ENCODE measurements at regions not wholly inside any gene's neighbourhood (a gene's known extent, or its start where the extent isn't known, plus 50 kb on each side); places are given as distances from the start of the nearest gene placed in this dataset.

DNA sequence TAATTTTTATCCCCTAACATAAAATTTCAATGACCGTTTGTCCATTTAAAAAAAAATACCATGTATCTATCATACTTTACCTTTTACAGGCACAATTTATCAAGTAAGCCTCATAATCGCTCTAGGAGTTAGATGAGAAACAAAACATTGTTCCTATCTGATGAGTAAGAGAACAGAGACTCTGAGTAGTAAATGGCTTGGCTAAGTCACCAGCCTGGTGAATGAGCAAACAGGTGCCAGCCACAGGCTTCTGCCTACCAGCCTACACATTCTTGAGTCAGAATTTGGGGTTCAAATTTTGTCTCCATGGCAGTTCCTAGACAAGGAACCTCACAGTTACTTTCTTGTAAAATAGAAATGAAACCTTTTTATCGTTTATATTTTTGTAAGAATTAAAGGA, 235.4 kb downstream of the HGF start:
- ChIA-PET CTCF (no interaction called here), POLR2A (no interaction called here)
- no peaks in the 10 kb centered on the region for H3K4me1 ChIP-seq (ENCODE audit: control insufficient read depth in 2 of 2, insufficient read depth in 2 of 2, low read length in 2 of 2)
- no peaks in the 10 kb centered on the region for H3K79me2 ChIP-seq (ENCODE audit: control insufficient read depth, insufficient read depth, low read length)
- no peak overlapping the region for H3K4me3 Mint-ChIP-seq
- H4K20me1 ChIP-seq (ENCODE audit: control insufficient read depth, insufficient read depth, low read length, poor library complexity, severe bottlenecking): no peaks in the 10 kb centered on the region
- no peak overlapping the region for H3K4me2 ChIP-seq (replicated peaks; ENCODE audit: low read depth, low read length, poor library complexity, severe bottlenecking)
- no peaks in the 10 kb centered on the region for H3K36me3 ChIP-seq (replicated peaks in 1 of 2; ENCODE audit: control extremely low read depth in 1 of 2, control insufficient read depth in 1 of 2, extremely low read depth in 1 of 2, insufficient read depth in 2 of 2, low read length in 1 of 2)
- no peaks in the 10 kb centered on the region for H3K27me3 ChIP-seq (replicated peaks in 1 of 4; ENCODE audit: control extremely low read depth in 1 of 4, control insufficient read depth in 3 of 4, insufficient read depth in 4 of 4, low read length in 3 of 4)
- DNase-seq: no peak
- no peaks in the 10 kb centered on the region for H3K27me3 Mint-ChIP-seq
- ATAC-seq (ENCODE audit: low read depth): no peak
- intact Hi-C loops (cut with micrococcal nuclease): no loop called here
- H3K27ac ChIP-seq (ENCODE audit: low read length in 2 of 2): no peak overlapping the region
- no peak for TF ChIP-seq EZH2 (IDR thresholded peaks at IDR 0.05; ENCODE audit: borderline replicate concordance, insufficient read depth, low read depth, low read length, poor library complexity, severe bottlenecking)
- TF ChIP-seq, protein P1, sequence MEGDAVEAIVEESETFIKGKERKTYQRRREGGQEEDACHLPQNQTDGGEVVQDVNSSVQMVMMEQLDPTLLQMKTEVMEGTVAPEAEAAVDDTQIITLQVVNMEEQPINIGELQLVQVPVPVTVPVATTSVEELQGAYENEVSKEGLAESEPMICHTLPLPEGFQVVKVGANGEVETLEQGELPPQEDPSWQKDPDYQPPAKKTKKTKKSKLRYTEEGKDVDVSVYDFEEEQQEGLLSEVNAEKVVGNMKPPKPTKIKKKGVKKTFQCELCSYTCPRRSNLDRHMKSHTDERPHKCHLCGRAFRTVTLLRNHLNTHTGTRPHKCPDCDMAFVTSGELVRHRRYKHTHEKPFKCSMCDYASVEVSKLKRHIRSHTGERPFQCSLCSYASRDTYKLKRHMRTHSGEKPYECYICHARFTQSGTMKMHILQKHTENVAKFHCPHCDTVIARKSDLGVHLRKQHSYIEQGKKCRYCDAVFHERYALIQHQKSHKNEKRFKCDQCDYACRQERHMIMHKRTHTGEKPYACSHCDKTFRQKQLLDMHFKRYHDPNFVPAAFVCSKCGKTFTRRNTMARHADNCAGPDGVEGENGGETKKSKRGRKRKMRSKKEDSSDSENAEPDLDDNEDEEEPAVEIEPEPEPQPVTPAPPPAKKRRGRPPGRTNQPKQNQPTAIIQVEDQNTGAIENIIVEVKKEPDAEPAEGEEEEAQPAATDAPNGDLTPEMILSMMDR (IDR thresholded peaks at IDR 0.05): no peak
- no peaks in the 10 kb centered on the region for H3K4me1 Mint-ChIP-seq
- no peak overlapping the region for H3K9ac ChIP-seq (ENCODE audit: low read length)
- no peak overlapping the region for H3K4me3 ChIP-seq (ENCODE audit: control extremely low read depth in 1 of 5, extremely low read depth in 1 of 5, insufficient read depth in 1 of 5, low read depth in 2 of 5, low read length in 4 of 5)
- no peak overlapping the region for H3K27ac Mint-ChIP-seq
- H2AFZ ChIP-seq (ENCODE audit: insufficient read depth, low read depth, low read length, poor library complexity, severe bottlenecking): no peak overlapping the region
- H3K9me3 Mint-ChIP-seq (ENCODE audit: insufficient read depth): peaks cover 2% of the 10 kb centered on the region
- H3K9me3 ChIP-seq (ENCODE audit: control extremely low read depth in 1 of 3, control insufficient read depth in 2 of 3, insufficient read depth in 1 of 3, low read length in 2 of 3): peaks cover 0 to 5% (median 0%) of the 10 kb centered on the region in 3 donors
- WGBS (ENCODE audit: insufficient coverage): no CpG with 5 or more reads among the region's 3 CpGs

GRCh38 chr7:81533931-81534330, 235.9 kb downstream of the HGF start:
- ChIA-PET POLR2A (no interaction called here), CTCF (no interaction called here)
- Histone ChIP-seq H3K27me3 (replicated peaks in 1 of 4; ENCODE audit: control extremely low read depth in 1 of 4, control insufficient read depth in 3 of 4, insufficient read depth in 4 of 4, low read length in 3 of 4) (no peaks in the 10 kb centered on the region), H4K20me1 (ENCODE audit: control insufficient read depth, insufficient read depth, low read length, poor library complexity, severe bottlenecking) (no peaks in the 10 kb centered on the region), H3K36me3 (replicated peaks in 1 of 2; ENCODE audit: control extremely low read depth in 1 of 2, control insufficient read depth in 1 of 2, extremely low read depth in 1 of 2, insufficient read depth in 2 of 2, low read length in 1 of 2) (no peaks in the 10 kb centered on the region), H3K79me2 (ENCODE audit: control insufficient read depth, insufficient read depth, low read length) (no peaks in the 10 kb centered on the region), H3K4me3 (ENCODE audit: control extremely low read depth in 1 of 5, extremely low read depth in 1 of 5, insufficient read depth in 1 of 5, low read depth in 2 of 5, low read length in 4 of 5) (no peak overlapping the region), H3K27ac (ENCODE audit: low read length in 2 of 2) (no peak overlapping the region), H3K4me2 (replicated peaks; ENCODE audit: low read depth, low read length, poor library complexity, severe bottlenecking) (no peak overlapping the region), H3K9me3 (ENCODE audit: control extremely low read depth in 1 of 3, control insufficient read depth in 2 of 3, insufficient read depth in 1 of 3, low read length in 2 of 3) (peaks cover 0 to 5% (median 0%) of the 10 kb centered on the region in 3 donors), H3K4me1 (ENCODE audit: control insufficient read depth in 2 of 2, insufficient read depth in 2 of 2, low read length in 2 of 2) (no peaks in the 10 kb centered on the region), H2AFZ (ENCODE audit: insufficient read depth, low read depth, low read length, poor library complexity, severe bottlenecking) (no peak overlapping the region), H3K9ac (ENCODE audit: low read length) (no peak overlapping the region)
- Mint-ChIP-seq H3K27me3 (no peaks in the 10 kb centered on the region), H3K4me1 (no peaks in the 10 kb centered on the region), H3K4me3 (no peak overlapping the region), H3K9me3 (ENCODE audit: insufficient read depth) (peaks cover 2% of the 10 kb centered on the region), H3K27ac (no peak overlapping the region)
- no peak for DNase-seq
- no peak for ATAC-seq (ENCODE audit: low read depth)
- intact Hi-C loops (cut with micrococcal nuclease): no loop called here
- TF ChIP-seq, protein P1 (IDR thresholded peaks at IDR 0.05): no peak
- no peak for TF ChIP-seq EZH2 (IDR thresholded peaks at IDR 0.05; ENCODE audit: borderline replicate concordance, insufficient read depth, low read depth, low read length, poor library complexity, severe bottlenecking)

Measured in B cell (primary cell).